GM12878 (cell line): ENCODE measurements at regions not wholly inside any gene's neighbourhood (a gene's known extent, or its start where the extent isn't known, plus 50 kb on each side); places are given as distances from the start of the nearest gene placed in this dataset.

Source experiments
- ATAC-seq: fragments of 200-7000 bp; cut with Tn5 transposase; 3 replicates; pipeline ENCODE4 v1.9.1; 2020; ENCODE audit warnings: mild to moderate bottlenecking, moderate library complexity
- BruUV-seq: library from RNA; stranded (reverse); fragments of 400-500 nt; replicated peaks from 2 replicates; lab custom pipeline; 2021; lab: Mats Ljungman, UMichigan
- CTCF ChIA-PET: fragments of 300-600 bp; sonication (Branson Sonifier 250); formaldehyde crosslinking; extraction: SDS; loops from one replicate; lab custom pipeline; 2021; ENCODE audit warnings: inconsistent platforms; lab: Yijun Ruan, JAX
- POLR2A ChIA-PET: fragments of 350-600 bp; formaldehyde crosslinking; extraction: SDS; loops from one replicate; lab custom pipeline; 2021; ENCODE audit warnings: inconsistent platforms; lab: Charles Lee
- RAD21 ChIA-PET: fragments of 300-600 bp; sonication (Branson Sonifier 250); formaldehyde crosslinking; loops from one replicate; lab custom pipeline; 2023; ENCODE audit warnings: antibody characterized with exemption; ENCODE audit not compliant: unreplicated experiment; lab: Charles Lee
- SMC1A ChIA-PET: fragments of 300-600 bp; sonication (Branson Sonifier 250); formaldehyde crosslinking; loops from one replicate; lab custom pipeline; 2023; ENCODE audit not compliant: unreplicated experiment, uncharacterized antibody; lab: Charles Lee
- DNase-seq: peaks from one replicate; pipeline ENCODE4 v3.0.0-alpha.2; 2011; ENCODE audit warnings: low read depth, low spot score
- FAIRE-seq: peaks from 3 replicates; lab custom pipeline; 2011; peaks lifted over from hg19 to GRCh38; lab: Jason Lieb, UNC
- H2AFZ ChIP-seq: 2 replicates; pipeline ENCODE4 v1.6.0; 2011; ENCODE audit warnings: low read depth, low read length, control low read depth; ENCODE audit not compliant: control insufficient read depth
- H3K27ac ChIP-seq: 2 replicates; pipeline ENCODE4 v1.5.1; 2011; ENCODE audit warnings: control low read depth; ENCODE audit not compliant: control insufficient read depth, insufficient read depth
- H3K27me3 ChIP-seq, 2 experiments: replicated peaks in 1 of 2; 2 replicates each; pipeline versions ENCODE4 v1.6.0 to v1.6.1; 2011; ENCODE audit warnings: low read length in 1 of 2; ENCODE audit not compliant: control insufficient read depth in 2 of 2, insufficient read depth in 2 of 2
- H3K36me3 ChIP-seq, 2 experiments: 2 replicates each; pipeline ENCODE4 v1.5.1; 2011; ENCODE audit warnings: low read length in 1 of 2; ENCODE audit not compliant: control insufficient read depth in 2 of 2, insufficient read depth in 2 of 2
- H3K4me1 ChIP-seq: 2 replicates; pipeline ENCODE4 v1.6.1; 2011; ENCODE audit warnings: mild to moderate bottlenecking, low read length, moderate library complexity, mixed read lengths; ENCODE audit not compliant: control insufficient read depth, insufficient read depth
- H3K4me2 ChIP-seq: 2 replicates; pipeline ENCODE4 v1.6.0; 2011; ENCODE audit warnings: control low read depth; ENCODE audit not compliant: control insufficient read depth, insufficient read depth
- H3K4me3 ChIP-seq: fragments of 200-600 bp; sonication (generic); 2 replicates; pipeline ENCODE4 v1.5.1; 2016
- H3K79me2 ChIP-seq: 2 replicates; pipeline ENCODE4 v1.6.0; 2011; ENCODE audit warnings: low read length; ENCODE audit not compliant: control insufficient read depth, insufficient read depth
- H3K9ac ChIP-seq: 2 replicates; pipeline ENCODE4 v1.8.0; 2011; ENCODE audit warnings: low read length, control low read depth, mixed read lengths; ENCODE audit not compliant: control insufficient read depth, insufficient read depth
- H3K9me3 ChIP-seq: replicated peaks from 3 replicates; pipeline ENCODE4 v1.5.1; 2011; ENCODE audit warnings: mild to moderate bottlenecking, low read length; ENCODE audit not compliant: control insufficient read depth, insufficient read depth
- H4K20me1 ChIP-seq: 2 replicates; pipeline ENCODE4 v1.6.0; 2011; ENCODE audit not compliant: control insufficient read depth, insufficient read depth
- BCLAF1 ChIP-seq: fragments of 450-650 bp; IDR thresholded peaks from 2 replicates; pipeline ENCODE4 v1.6.1; 2017; ENCODE audit warnings: antibody characterized with exemption, mild to moderate bottlenecking, moderate library complexity
- BRCA1 ChIP-seq: IDR thresholded peaks from 2 replicates; pipeline ENCODE4 v1.6.1; 2011; ENCODE audit warnings: low read depth, low read length, improper control_type of control experiment
- CEBPB ChIP-seq, 2 experiments: fragments of 150-350 bp in 1 of 2; IDR thresholded peaks; 2 replicates each; pipeline ENCODE4 v1.6.1; 2012 to 2014; ENCODE audit warnings: low read depth in 2 of 2, low read length in 2 of 2, borderline replicate concordance in 1 of 2, inconsistent platforms in 1 of 2
- JUND ChIP-seq: IDR thresholded peaks from 2 replicates; pipeline ENCODE4 v1.6.1; 2012; ENCODE audit warnings: low read depth, mild to moderate bottlenecking, low read length, improper control_type of control experiment, moderate library complexity
- KAT2A ChIP-seq: conservative IDR thresholded peaks from 2 replicates; pipeline ENCODE4 v1.6.1; 2011; ENCODE audit warnings: low read depth, low read length; ENCODE audit not compliant: control insufficient read depth
- NFYA ChIP-seq: IDR thresholded peaks from 2 replicates; pipeline ENCODE4 v1.6.1; 2011; ENCODE audit warnings: low read depth, mild to moderate bottlenecking, low read length, improper control_type of control experiment, borderline replicate concordance
- POLR2AphosphoS2 ChIP-seq: IDR thresholded peaks from 2 replicates; pipeline ENCODE4 v1.6.1; 2011; ENCODE audit warnings: low read depth, mild to moderate bottlenecking, low read length, improper control_type of control experiment, moderate library complexity
- RAD51 ChIP-seq: fragments of 450-650 bp; IDR thresholded peaks from 2 replicates; pipeline ENCODE4 v1.6.1; 2016; ENCODE audit warnings: moderate library complexity, mild to moderate bottlenecking, inconsistent platforms
- SIN3A ChIP-seq: IDR thresholded peaks from 2 replicates; pipeline ENCODE4 v1.6.1; 2012; ENCODE audit warnings: low read depth, low read length, improper control_type of control experiment
- SMAD5 ChIP-seq: IDR thresholded peaks from 2 replicates; pipeline ENCODE4 v1.6.1; 2016; ENCODE audit warnings: antibody characterized with exemption, low read depth
- SMC3 ChIP-seq: IDR thresholded peaks from 2 replicates; pipeline ENCODE4 v1.6.1; 2011; ENCODE audit warnings: low read length, improper control_type of control experiment, borderline replicate concordance
- ZNF207 ChIP-seq: fragments of 450-650 bp; IDR thresholded peaks from 2 replicates; pipeline ENCODE4 v1.6.1; 2014; ENCODE audit warnings: antibody characterized with exemption, mild to moderate bottlenecking, borderline replicate concordance
- WGBS: methylation state at CpG from one replicate; pipeline ENCODE4 v1.1.6; 2016; ENCODE audit warnings: low lambda C conversion rate; ENCODE audit not compliant: insufficient replicate concordance, insufficient coverage; ENCODE audit errors: missing lambda C conversion rate; 5-methylcytosine and 5-hydroxymethylcytosine counted together
- in situ Hi-C: fragments of 300-500 bp; cut with MboI; formaldehyde crosslinking; loops from 9 replicates; pipeline ENCODE4 v1.14.3; 2018; ENCODE audit warnings: mixed read lengths
- intact Hi-C: fragments of 100-400 bp; cut with micrococcal nuclease; formaldehyde crosslinking; loops from one replicate; pipeline ENCODE4 v1.14.2; 2022; ENCODE audit not compliant: unreplicated experiment
- TF ChIP-seq, protein P1 (sequence below): fragments of 450-650 bp; formaldehyde crosslinking; IDR thresholded peaks from 2 replicates; pipeline ENCODE4 v1.4.0; 2020; ENCODE audit warnings: mild to moderate bottlenecking, moderate library complexity

- Histone ChIP-seq H3K27ac (no peak overlapping the region), H3K79me2 (no peaks in the 10 kb centered on the region), H3K9me3 (no peaks in the 10 kb centered on the region), H4K20me1 (no peaks in the 10 kb centered on the region), H3K9ac (no peak overlapping the region), H3K36me3 (no peaks in the 10 kb centered on the region), H3K4me1 (no peaks in the 10 kb centered on the region), H3K4me2 (no peak overlapping the region), H2AFZ (no peak overlapping the region), H3K27me3 (no peaks in the 10 kb centered on the region), H3K4me3 (no peak overlapping the region)
- ATAC-seq (no peak), FAIRE-seq (no peak), DNase-seq (no peak)
- RAD21 ChIA-PET = no interaction called here
- TF ChIP-seq KAT2A = no peak
- TF ChIP-seq CEBPB (IDR thresholded peaks at IDR 0.05; ENCODE audit: borderline replicate concordance in 1 of 2, low read depth in 2 of 2, low read length in 2 of 2) = no peak
- no TSS peak for BruUV-seq
- in situ Hi-C loops = no loop called here
- intact Hi-C loops = no loop called here
- SMC1A ChIA-PET = no interaction called here
- 0% methylated on average over 2 of the region's 2 CpGs for WGBS
- CTCF ChIA-PET = no interaction called here
- POLR2A ChIA-PET = no interaction called here
Observed at GRCh38 chr5:18375641-18376040, 741.4 kb downstream of the TAF11L14 start.

GRCh38 chr5:18378066-18378465, 743.8 kb downstream of the TAF11L14 start:
- BruUV-seq = no TSS peak
- Histone ChIP-seq H3K79me2 (no peaks in the 10 kb centered on the region), H3K4me2 (no peak overlapping the region), H3K36me3 (no peaks in the 10 kb centered on the region), H3K27ac (no peak overlapping the region), H3K9ac (no peak overlapping the region), H3K9me3 (no peaks in the 10 kb centered on the region), H2AFZ (no peak overlapping the region), H3K27me3 (no peaks in the 10 kb centered on the region), H4K20me1 (no peaks in the 10 kb centered on the region), H3K4me3 (no peak overlapping the region), H3K4me1 (no peaks in the 10 kb centered on the region)
- in situ Hi-C loops (no loop called here), intact Hi-C loops (no loop called here)
- POLR2A ChIA-PET = interaction anchor here (0.5 kb wide), 1 partner anchor 28 kb away, joined by 5 read pairs; no protein-coding TSS in a partner anchor
- no peak for FAIRE-seq
- DNase-seq = no peak
- no peak for ATAC-seq
- SMC1A ChIA-PET = no interaction called here
- RAD21 ChIA-PET = no interaction called here
- 15% methylated on average over 2 of the region's 2 CpGs for WGBS
- CTCF ChIA-PET = no interaction called here
- no peak for TF ChIP-seq NFYA
- no peak for TF ChIP-seq SMC3
- TF ChIP-seq SIN3A = no peak
- TF ChIP-seq ZNF207 = no peak
- TF ChIP-seq BRCA1 = no peak
- no peak for TF ChIP-seq RAD51
- TF ChIP-seq BCLAF1 = no peak
- no peak for TF ChIP-seq SMAD5
- no peak for TF ChIP-seq JUND
- TF ChIP-seq, protein P1, sequence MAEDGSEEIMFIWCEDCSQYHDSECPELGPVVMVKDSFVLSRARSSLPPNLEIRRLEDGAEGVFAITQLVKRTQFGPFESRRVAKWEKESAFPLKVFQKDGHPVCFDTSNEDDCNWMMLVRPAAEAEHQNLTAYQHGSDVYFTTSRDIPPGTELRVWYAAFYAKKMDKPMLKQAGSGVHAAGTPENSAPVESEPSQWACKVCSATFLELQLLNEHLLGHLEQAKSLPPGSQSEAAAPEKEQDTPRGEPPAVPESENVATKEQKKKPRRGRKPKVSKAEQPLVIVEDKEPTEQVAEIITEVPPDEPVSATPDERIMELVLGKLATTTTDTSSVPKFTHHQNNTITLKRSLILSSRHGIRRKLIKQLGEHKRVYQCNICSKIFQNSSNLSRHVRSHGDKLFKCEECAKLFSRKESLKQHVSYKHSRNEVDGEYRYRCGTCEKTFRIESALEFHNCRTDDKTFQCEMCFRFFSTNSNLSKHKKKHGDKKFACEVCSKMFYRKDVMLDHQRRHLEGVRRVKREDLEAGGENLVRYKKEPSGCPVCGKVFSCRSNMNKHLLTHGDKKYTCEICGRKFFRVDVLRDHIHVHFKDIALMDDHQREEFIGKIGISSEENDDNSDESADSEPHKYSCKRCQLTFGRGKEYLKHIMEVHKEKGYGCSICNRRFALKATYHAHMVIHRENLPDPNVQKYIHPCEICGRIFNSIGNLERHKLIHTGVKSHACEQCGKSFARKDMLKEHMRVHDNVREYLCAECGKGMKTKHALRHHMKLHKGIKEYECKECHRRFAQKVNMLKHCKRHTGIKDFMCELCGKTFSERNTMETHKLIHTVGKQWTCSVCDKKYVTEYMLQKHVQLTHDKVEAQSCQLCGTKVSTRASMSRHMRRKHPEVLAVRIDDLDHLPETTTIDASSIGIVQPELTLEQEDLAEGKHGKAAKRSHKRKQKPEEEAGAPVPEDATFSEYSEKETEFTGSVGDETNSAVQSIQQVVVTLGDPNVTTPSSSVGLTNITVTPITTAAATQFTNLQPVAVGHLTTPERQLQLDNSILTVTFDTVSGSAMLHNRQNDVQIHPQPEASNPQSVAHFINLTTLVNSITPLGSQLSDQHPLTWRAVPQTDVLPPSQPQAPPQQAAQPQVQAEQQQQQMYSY (CRISPR knock-in tag) = no peak
- no peak for TF ChIP-seq POLR2AphosphoS2
